Thyroid gland (tissue), 4 donors: ENCODE measurements at regions not wholly inside any gene's neighbourhood (a gene's known extent, or its start where the extent isn't known, plus 50 kb on each side); places are given as distances from the start of the nearest gene placed in this dataset.

Experiments used
- DNase-seq, 2 donors: peaks; one replicate each; pipeline ENCODE4 v3.0.0-alpha.2; 2019
- H3K27ac ChIP-seq, 3 donors: fragments of 200-600 bp; sonication (generic); 1 replicate in 2 of 3; 2 replicates in 1 of 3; pipeline ENCODE4 v1.5.1; 2016 to 2019; ENCODE audit warnings: mild to moderate bottlenecking in 1 of 3, moderate library complexity in 1 of 3
- H3K27me3 ChIP-seq: fragments of 200-600 bp; sonication (generic); one replicate; pipeline ENCODE4 v1.5.1; 2019
- H3K36me3 ChIP-seq, 2 donors: fragments of 200-600 bp; sonication (generic); one replicate each; pipeline ENCODE4 v1.5.1; 2016 to 2019
- H3K4me1 ChIP-seq, 2 donors: fragments of 200-600 bp; sonication (generic); one replicate each; pipeline ENCODE4 v1.5.1; 2017 to 2019
- H3K4me3 ChIP-seq, 3 donors: fragments of 200-600 bp; sonication (generic); replicated peaks in 1 of 3; 1 replicate in 2 of 3; 2 replicates in 1 of 3; pipeline ENCODE4 v1.5.1; 2016; ENCODE audit warnings: mild to moderate bottlenecking in 1 of 3
- H3K9me3 ChIP-seq: fragments of 200-600 bp; sonication (generic); one replicate; pipeline ENCODE4 v1.5.1; 2017
- CTCF ChIP-seq, 6 experiments: fragments of 200-600 bp in 3 of 6; fragments of 450-650 bp in 3 of 6; sonication (generic) in 3 of 6; IDR thresholded peaks; one replicate each; pipeline ENCODE4 v1.5.1; 2016 to 2019; ENCODE audit warnings: antibody characterized with exemption in 6 of 6, mild to moderate bottlenecking in 2 of 6, inconsistent platforms in 1 of 6, moderate library complexity in 1 of 6
- POLR2A ChIP-seq, 2 donors: fragments of 450-650 bp; IDR thresholded peaks; one replicate each; pipeline ENCODE4 v1.6.1; 2017; ENCODE audit warnings: antibody characterized with exemption in 2 of 2, mild to moderate bottlenecking in 2 of 2, moderate library complexity in 1 of 2
- WGBS, 2 donors: methylation state at CpG; one replicate each; pipeline ENCODE4 v1.1.5; 2017; 5-methylcytosine and 5-hydroxymethylcytosine counted together
- intact Hi-C: fragments of 100-400 bp; cut with DNase I; formaldehyde crosslinking; loops from one replicate; pipeline ENCODE4 v1.15.1; 2023

GRCh38 chr13:80030491-80030890 lies 310.4 kb downstream of the SPRY2 start:
- H3K27me3 ChIP-seq: no peaks in the 10 kb centered on the region
- WGBS, 2 donors: 41 to 51% methylated on average over 3 of the region's 3 CpGs
- no peaks in the 10 kb centered on the region for H3K36me3 ChIP-seq
- no peaks in the 10 kb centered on the region for H3K4me1 ChIP-seq
- TF ChIP-seq POLR2A (IDR thresholded peaks at IDR 0.05) (no peak), CTCF (IDR thresholded peaks at IDR 0.05) (peak in 1 of 6 experiments; percentile 25)
- intact Hi-C loops: no loop called here
- H3K9me3 ChIP-seq: no peaks in the 10 kb centered on the region
- no peak overlapping the region for H3K27ac ChIP-seq
- no peak overlapping the region for H3K4me3 ChIP-seq
- DNase-seq: peak in 1 of 2 donors; percentile 8

- Histone ChIP-seq H3K36me3 (no peaks in the 10 kb centered on the region), H3K4me3 (no peak overlapping the region), H3K9me3 (no peaks in the 10 kb centered on the region), H3K27ac (no peak overlapping the region), H3K4me1 (no peaks in the 10 kb centered on the region), H3K27me3 (no peaks in the 10 kb centered on the region)
- no peak for DNase-seq
- 77 to 98% methylated on average over 2 of the region's 2 CpGs for WGBS, 2 donors
- intact Hi-C loops: no loop called here
- no peak for TF ChIP-seq POLR2A (IDR thresholded peaks at IDR 0.05)
- no peak for TF ChIP-seq CTCF (IDR thresholded peaks at IDR 0.05)
Measured at GRCh38 chr13:80029170-80029569, 311.8 kb downstream of the SPRY2 start.

- intact Hi-C loops: no loop called here
- TF ChIP-seq CTCF (IDR thresholded peaks at IDR 0.05) (no peak), POLR2A (IDR thresholded peaks at IDR 0.05) (no peak)
- H3K36me3 ChIP-seq: no peaks in the 10 kb centered on the region
- H3K27ac ChIP-seq: no peak overlapping the region
- 27 to 29% methylated on average over 3 of the region's 3 CpGs for WGBS, 2 donors
- H3K27me3 ChIP-seq: no peaks in the 10 kb centered on the region
- H3K9me3 ChIP-seq: no peaks in the 10 kb centered on the region
- no peak overlapping the region for H3K4me3 ChIP-seq
- no peak for DNase-seq
- no peaks in the 10 kb centered on the region for H3K4me1 ChIP-seq
Measured at GRCh38 chr13:80022146-80022545, 318.8 kb downstream of the SPRY2 start.

GRCh38 chr13:80012251-80012650 lies 328.7 kb downstream of the SPRY2 start:
- TF ChIP-seq POLR2A (IDR thresholded peaks at IDR 0.05) (no peak), CTCF (IDR thresholded peaks at IDR 0.05) (no peak)
- H3K36me3 ChIP-seq: no peaks in the 10 kb centered on the region
- DNase-seq: no peak
- WGBS, 2 donors: 68 to 70% methylated on average over 1 of the region's 1 CpG
- H3K4me1 ChIP-seq: no peaks in the 10 kb centered on the region
- H3K9me3 ChIP-seq: no peaks in the 10 kb centered on the region
- no peak overlapping the region for H3K27ac ChIP-seq
- intact Hi-C loops: no loop called here
- no peak overlapping the region for H3K4me3 ChIP-seq
- no peaks in the 10 kb centered on the region for H3K27me3 ChIP-seq

GRCh38 chr13:80011448-80012212 lies 329.3 kb downstream of the SPRY2 start:
- Histone ChIP-seq H3K36me3 (no peaks in the 10 kb centered on the region), H3K27ac (no peak overlapping the region), H3K4me1 (no peaks in the 10 kb centered on the region), H3K9me3 (no peaks in the 10 kb centered on the region), H3K4me3 (no peak overlapping the region), H3K27me3 (no peaks in the 10 kb centered on the region)
- WGBS, 2 donors: 48 to 52% methylated on average over 5 of the region's 5 CpGs
- DNase-seq: no peak
- TF ChIP-seq POLR2A (IDR thresholded peaks at IDR 0.05) (no peak), CTCF (IDR thresholded peaks at IDR 0.05) (no peak)
- intact Hi-C loops: no loop called here
